MG63 (cell line): ENCODE measurements at regions not wholly inside any gene's neighbourhood (a gene's known extent, or its start where the extent isn't known, plus 50 kb on each side); places are given as distances from the start of the nearest gene placed in this dataset.
A peak's percentile ranks its signal among the peaks of the same experiment; 100 is the strongest.
"Not testable (repeated sequence)": the region's sequence is repeated elsewhere in the genome, so short reads cannot be mapped to it uniquely, and the experiment has no call there.

Experiments
- DNase-seq: peaks from one replicate; pipeline ENCODE4 v3.0.0-alpha.2; 2020
- H3K27me3 ChIP-seq: fragments of 250-450 bp; sonication (Bioruptor Pico); 2 replicates; pipeline ENCODE4 v1.5.1; 2020; ENCODE audit warnings: mild to moderate bottlenecking, moderate library complexity
- H3K36me3 ChIP-seq: fragments of 250-450 bp; sonication (Bioruptor Pico); 2 replicates; pipeline ENCODE4 v1.5.1; 2020; ENCODE audit warnings: mild to moderate bottlenecking, moderate library complexity
- H3K4me3 ChIP-seq: fragments of 250-450 bp; sonication (Bioruptor Pico); 2 replicates; pipeline ENCODE4 v1.5.1; 2020; ENCODE audit warnings: mild to moderate bottlenecking, moderate library complexity
- H3K9me3 ChIP-seq: fragments of 250-450 bp; sonication (Bioruptor Pico); 2 replicates; pipeline ENCODE4 v1.5.1; 2020; ENCODE audit warnings: mild to moderate bottlenecking, moderate library complexity

GRCh38 chr5:111639912-111640311 lies 117.1 kb downstream of the NREP start:
- no peak for DNase-seq
- no peaks in the 10 kb centered on the region for H3K27me3 ChIP-seq
- H3K36me3 ChIP-seq = no peaks in the 10 kb centered on the region
- H3K9me3 ChIP-seq = peaks cover 47% of the 10 kb centered on the region
- H3K4me3 ChIP-seq = no peak overlapping the region

DNA sequence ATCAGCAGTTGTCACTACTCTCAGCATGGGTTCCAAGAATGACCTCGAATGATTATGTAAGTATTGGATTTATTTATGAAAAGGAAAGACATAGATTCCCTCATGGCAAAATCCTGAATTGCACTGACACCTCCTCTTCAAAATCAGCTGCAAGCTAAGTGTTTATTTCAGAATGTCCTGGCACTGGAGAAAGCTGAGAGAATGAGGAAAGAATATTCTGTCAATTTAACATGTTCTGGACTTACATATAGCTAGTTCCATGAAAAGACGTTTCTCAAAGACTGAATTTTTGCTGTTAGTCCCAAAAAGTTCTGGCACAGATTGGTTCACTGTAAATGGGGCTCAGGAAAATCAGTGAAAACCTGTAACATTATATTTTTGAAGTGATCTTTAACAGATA lies 120.3 kb downstream of the NREP start:
- Histone ChIP-seq H3K27me3 (no peaks in the 10 kb centered on the region), H3K9me3 (peaks cover 44% of the 10 kb centered on the region), H3K4me3 (no peak overlapping the region), H3K36me3 (no peaks in the 10 kb centered on the region)
- DNase-seq = no peak

DNA sequence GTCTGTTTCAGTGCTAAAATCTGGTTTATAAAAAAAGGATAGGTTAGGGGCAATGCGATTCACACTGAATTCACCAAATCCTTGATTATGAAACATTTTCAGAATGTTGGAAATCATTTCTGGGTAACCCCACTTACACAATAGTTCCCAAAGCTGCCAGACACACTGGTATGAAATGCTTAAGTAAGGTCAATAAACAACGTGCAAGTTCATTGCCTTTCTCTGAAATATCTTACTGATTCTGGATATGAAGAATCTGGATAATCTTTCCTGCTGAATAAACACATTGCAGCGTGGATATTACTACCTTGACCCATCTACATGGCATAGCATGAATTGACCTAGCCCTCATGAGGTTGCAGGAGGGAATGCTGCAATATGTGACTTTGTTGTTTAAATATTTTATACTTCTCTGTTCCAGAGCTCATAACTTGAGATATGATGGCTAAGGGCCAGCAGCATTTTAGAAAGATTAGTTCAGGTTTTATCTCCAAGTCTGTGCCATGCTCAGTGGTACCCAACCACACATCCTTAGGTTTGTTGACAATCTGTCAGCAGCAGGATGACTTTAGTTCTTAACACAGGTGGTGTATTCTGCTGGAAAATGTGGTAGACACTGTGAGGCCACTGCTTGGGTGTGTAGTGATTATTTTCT lies 121.0 kb downstream of the NREP start:
- DNase-seq = no peak
- no peaks in the 10 kb centered on the region for H3K36me3 ChIP-seq
- H3K27me3 ChIP-seq = no peaks in the 10 kb centered on the region
- H3K9me3 ChIP-seq = peaks cover 42% of the 10 kb centered on the region
- no peak overlapping the region for H3K4me3 ChIP-seq

GRCh38 chr5:111635151-111635902 lies 121.7 kb downstream of the NREP start:
- DNase-seq = peak; percentile 54
- Histone ChIP-seq H3K4me3 (no peak overlapping the region), H3K36me3 (no peaks in the 10 kb centered on the region)

GRCh38 chr5:111631328-111631727 lies 119.0 kb upstream of the STARD4 start:
- Histone ChIP-seq H3K27me3 (no peaks in the 10 kb centered on the region), H3K4me3 (no peak overlapping the region), H3K9me3 (no peaks in the 10 kb centered on the region; the same call in 1 of the 2 replicates), H3K36me3 (no peaks in the 10 kb centered on the region)
- DNase-seq = no peak

More at GRCh38 chr5:111635151-111635902, 121.7 kb downstream of the NREP start:
- H3K27me3 ChIP-seq = no peaks in the 10 kb centered on the region
- H3K9me3 ChIP-seq = peaks cover 34% of the 10 kb centered on the region

- no peak overlapping the region for H3K4me3 ChIP-seq
- H3K27me3 ChIP-seq = no peaks in the 10 kb centered on the region
- no peak for DNase-seq
- peaks cover 2% of the 10 kb centered on the region; the same call in 1 of the 2 replicates for H3K9me3 ChIP-seq
- H3K36me3 ChIP-seq = no peaks in the 10 kb centered on the region
Observed at GRCh38 chr5:111628901-111629300, 116.6 kb upstream of the STARD4 start.

- H3K9me3 ChIP-seq = peaks cover 2% of the 10 kb centered on the region; the same call in 1 of the 2 replicates
- no peak for DNase-seq
- no peaks in the 10 kb centered on the region for H3K36me3 ChIP-seq
- H3K4me3 ChIP-seq = no peak overlapping the region
- no peaks in the 10 kb centered on the region for H3K27me3 ChIP-seq
Observed at GRCh38 chr5:111627862-111628261, 115.5 kb upstream of the STARD4 start.

- no peaks in the 10 kb centered on the region for H3K36me3 ChIP-seq
- H3K9me3 ChIP-seq = peaks cover 2% of the 10 kb centered on the region; the same call in 1 of the 2 replicates
- DNase-seq = no peak
- no peaks in the 10 kb centered on the region for H3K27me3 ChIP-seq
- no peak overlapping the region for H3K4me3 ChIP-seq
Observed at GRCh38 chr5:111626473-111627148, 114.3 kb upstream of the STARD4 start.

DNA sequence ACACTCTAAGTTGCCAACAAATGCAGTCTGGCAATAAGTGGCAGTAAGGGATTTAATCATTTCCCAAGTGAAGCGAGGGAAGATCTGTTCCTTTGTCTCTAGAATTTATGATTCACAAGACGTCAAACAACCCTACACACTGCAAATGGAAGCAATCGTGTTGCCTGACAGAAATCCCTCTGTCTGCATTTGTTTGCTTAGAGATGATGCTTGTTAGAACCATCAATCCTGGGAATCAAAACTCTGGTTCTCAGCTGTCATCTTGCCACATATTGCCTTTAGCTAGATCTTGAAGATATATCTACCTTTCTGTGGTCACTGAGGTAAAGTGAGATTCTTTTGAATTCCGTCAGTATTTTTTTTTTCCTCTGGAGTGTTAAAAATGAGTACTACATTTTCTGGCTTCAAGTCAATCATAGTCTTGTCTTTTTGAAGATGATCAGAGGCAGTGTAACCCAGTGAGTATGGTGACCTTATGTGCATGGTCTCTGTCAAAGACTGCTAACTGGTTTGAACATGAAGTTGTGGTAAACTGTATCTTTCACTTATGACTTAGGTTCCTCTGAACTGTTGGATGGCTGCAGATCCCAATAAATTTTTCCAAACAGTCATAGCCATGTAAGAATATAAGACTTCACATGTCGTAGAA lies 106.4 kb upstream of the STARD4 start:
- Histone ChIP-seq H3K9me3 (no peaks in the 10 kb centered on the region), H3K4me3 (no peak overlapping the region), H3K27me3 (no peaks in the 10 kb centered on the region), H3K36me3 (no peaks in the 10 kb centered on the region)
- no peak for DNase-seq

- no peak for DNase-seq
- Histone ChIP-seq H3K9me3 (peaks cover 4% of the 10 kb centered on the region; the same call in 1 of the 2 replicates), H3K27me3 (no peaks in the 10 kb centered on the region), H3K36me3 (no peaks in the 10 kb centered on the region), H3K4me3 (no peak overlapping the region)
Observed at GRCh38 chr5:111615054-111615453, 102.7 kb upstream of the STARD4 start.

GRCh38 chr5:111612013-111612630 lies 99.8 kb upstream of the STARD4 start:
- not testable (repeated sequence) for H3K9me3 ChIP-seq, H3K4me3 ChIP-seq, H3K27me3 ChIP-seq, H3K36me3 ChIP-seq, DNase-seq

GRCh38 chr5:111606194-111606593 lies 93.9 kb upstream of the STARD4 start:
- no peak overlapping the region for H3K4me3 ChIP-seq
- H3K36me3 ChIP-seq = no peaks in the 10 kb centered on the region
- H3K27me3 ChIP-seq = no peaks in the 10 kb centered on the region
- no peak for DNase-seq
- H3K9me3 ChIP-seq = no peaks in the 10 kb centered on the region

- Histone ChIP-seq H3K9me3 (no peaks in the 10 kb centered on the region), H3K27me3 (no peaks in the 10 kb centered on the region), H3K36me3 (no peaks in the 10 kb centered on the region), H3K4me3 (no peak overlapping the region)
- DNase-seq = no peak
Observed at GRCh38 chr5:111603446-111603827, 91.1 kb upstream of the STARD4 start.

DNA sequence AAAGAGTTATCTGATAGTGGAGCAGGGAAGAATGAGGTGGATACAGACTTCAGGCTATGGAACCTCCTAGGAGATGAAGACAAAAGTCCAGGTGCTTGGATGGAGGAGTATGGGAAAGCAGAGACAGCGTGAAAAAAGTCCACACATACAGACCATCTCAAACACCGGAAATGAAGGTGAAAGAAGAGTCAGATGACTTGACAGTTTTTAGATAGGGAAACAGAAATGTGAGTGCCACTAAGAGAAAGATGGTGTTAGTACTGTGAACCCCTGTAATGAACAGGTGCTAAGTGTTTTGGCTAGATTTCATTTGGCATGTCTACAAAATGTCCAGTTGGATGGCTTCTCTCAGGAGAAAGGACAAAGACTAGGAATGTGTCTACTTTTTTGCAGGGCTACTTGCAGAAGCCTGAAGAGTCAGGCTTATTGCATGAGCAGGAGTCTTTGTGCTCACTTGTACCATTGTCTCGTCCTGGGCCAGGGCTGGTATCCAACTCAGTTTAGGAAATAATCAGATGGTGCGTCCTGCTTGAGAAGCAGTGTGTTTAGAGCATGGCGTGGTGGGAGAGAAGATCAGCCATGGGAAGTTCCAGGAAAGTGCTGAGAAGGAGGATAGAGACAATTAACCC lies 90.6 kb upstream of the STARD4 start:
- Histone ChIP-seq H3K36me3 (no peaks in the 10 kb centered on the region), H3K9me3 (no peaks in the 10 kb centered on the region), H3K4me3 (no peak overlapping the region), H3K27me3 (no peaks in the 10 kb centered on the region)
- no peak for DNase-seq

- peaks cover 4% of the 10 kb centered on the region; the same call in 1 of the 2 replicates for H3K9me3 ChIP-seq
- H3K4me3 ChIP-seq = no peak overlapping the region
- no peaks in the 10 kb centered on the region for H3K36me3 ChIP-seq
- no peak for DNase-seq
- H3K27me3 ChIP-seq = no peaks in the 10 kb centered on the region
Observed at GRCh38 chr5:111598996-111599395, 86.7 kb upstream of the STARD4 start.

DNA sequence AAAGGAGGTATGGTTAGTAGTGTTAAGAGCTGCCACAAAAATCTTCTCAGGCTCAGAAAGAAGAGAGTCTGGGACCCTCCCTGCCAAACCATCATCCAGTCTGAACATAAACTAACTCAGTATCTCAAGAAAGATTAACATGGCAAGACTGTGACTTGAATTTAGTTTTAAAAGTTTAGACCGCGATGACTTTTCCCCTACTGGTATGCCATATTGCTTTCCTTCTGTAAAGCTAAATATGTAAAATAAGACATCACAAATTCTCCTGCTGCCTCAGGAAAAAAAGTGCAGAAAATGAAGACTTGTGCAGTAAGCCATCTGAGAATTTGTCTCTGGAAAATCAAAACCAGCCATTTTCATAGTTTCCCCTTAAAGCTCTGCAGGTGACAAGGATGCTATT lies 85.2 kb upstream of the STARD4 start:
- DNase-seq = no peak
- H3K4me3 ChIP-seq = no peak overlapping the region
- peaks cover 4% of the 10 kb centered on the region; the same call in 1 of the 2 replicates for H3K9me3 ChIP-seq
- no peaks in the 10 kb centered on the region for H3K27me3 ChIP-seq
- H3K36me3 ChIP-seq = no peaks in the 10 kb centered on the region
